Activated CD8-positive, alpha-beta memory T cell treated with anti-CD3 and anti-CD28 coated beads, Interleukin-2, amount 50 U/mL, for 1 hour (primary cell): ENCODE measurements at regions not wholly inside any gene's neighbourhood (a gene's known extent, or its start where the extent isn't known, plus 50 kb on each side); places are given as distances from the start of the nearest gene placed in this dataset.

Experiments
- DNase-seq: peaks from one replicate; pipeline ENCODE4 v3.0.0-alpha.2; 2020; ENCODE audit errors: extremely low read depth

- no peak for DNase-seq
Measured at GRCh38 chr16:82412770-82413169, 214.0 kb upstream of the CDH13 start.

- DNase-seq, result no peak
Measured at GRCh38 chr16:82405736-82406135, 221.0 kb upstream of the CDH13 start.

- no peak for DNase-seq
Measured at GRCh38 chr16:82404586-82405315, 222.0 kb upstream of the CDH13 start.

GRCh38 chr16:82402665-82403218 is 224.0 kb upstream of the CDH13 start:
- no peak for DNase-seq

- no peak for DNase-seq
Measured at GRCh38 chr16:82400046-82400445, 226.7 kb upstream of the CDH13 start.

GRCh38 chr16:82396509-82396908 is 226.5 kb upstream of the MPHOSPH6 start:
- DNase-seq, result no peak

GRCh38 chr16:82395212-82395611 is 225.2 kb upstream of the MPHOSPH6 start:
- DNase-seq, result no peak

- no peak for DNase-seq
Measured at GRCh38 chr16:82391690-82392089, 221.7 kb upstream of the MPHOSPH6 start.

GRCh38 chr16:82389956-82390650 is 220.1 kb upstream of the MPHOSPH6 start:
- DNase-seq, result no peak

GRCh38 chr16:82386761-82387160 is 216.7 kb upstream of the MPHOSPH6 start:
- DNase-seq, result no peak

GRCh38 chr16:82384949-82385348 is 214.9 kb upstream of the MPHOSPH6 start:
- no peak for DNase-seq

- no peak for DNase-seq
Measured at GRCh38 chr16:82384017-82384416, 214.0 kb upstream of the MPHOSPH6 start.

GRCh38 chr16:82382521-82382920 is 212.5 kb upstream of the MPHOSPH6 start:
- no peak for DNase-seq

- no peak for DNase-seq
Measured at GRCh38 chr16:82379551-82379950, 209.5 kb upstream of the MPHOSPH6 start.

- no peak for DNase-seq
Measured at GRCh38 chr16:82373976-82374375, 204.0 kb upstream of the MPHOSPH6 start.

GRCh38 chr16:82370282-82370681 is 200.3 kb upstream of the MPHOSPH6 start:
- DNase-seq, result no peak

- DNase-seq, result no peak
Measured at GRCh38 chr16:82368041-82368440, 198.0 kb upstream of the MPHOSPH6 start.

GRCh38 chr16:82366462-82366861 is 196.4 kb upstream of the MPHOSPH6 start:
- DNase-seq, result no peak

GRCh38 chr16:82364690-82365089 is 194.7 kb upstream of the MPHOSPH6 start:
- DNase-seq, result no peak

- no peak for DNase-seq
Measured at GRCh38 chr16:82363026-82363816, 193.2 kb upstream of the MPHOSPH6 start.

GRCh38 chr16:82361885-82362284 is 191.9 kb upstream of the MPHOSPH6 start:
- DNase-seq, result no peak

GRCh38 chr16:82360024-82360783 is 190.2 kb upstream of the MPHOSPH6 start:
- no peak for DNase-seq
